AG10803 (cell line): ENCODE measurements at regions not wholly inside any gene's neighbourhood (a gene's known extent, or its start where the extent isn't known, plus 50 kb on each side); places are given as distances from the start of the nearest gene placed in this dataset.

Experiments
- DNase-seq: peaks from one replicate; pipeline ENCODE4 v3.0.0; 2010; ENCODE audit warnings: low read depth
- H3K4me3 ChIP-seq: 2 replicates; pipeline ENCODE4 v1.5.1; 2011; ENCODE audit warnings: mild to moderate bottlenecking, low read length, control low read depth
- TF ChIP-seq, protein P1 (sequence below): conservative IDR thresholded peaks from 2 replicates; pipeline ENCODE4 v1.5.1; 2011; ENCODE audit warnings: mild to moderate bottlenecking, low read length, control low read depth, inconsistent platforms

- TF ChIP-seq, protein P1, sequence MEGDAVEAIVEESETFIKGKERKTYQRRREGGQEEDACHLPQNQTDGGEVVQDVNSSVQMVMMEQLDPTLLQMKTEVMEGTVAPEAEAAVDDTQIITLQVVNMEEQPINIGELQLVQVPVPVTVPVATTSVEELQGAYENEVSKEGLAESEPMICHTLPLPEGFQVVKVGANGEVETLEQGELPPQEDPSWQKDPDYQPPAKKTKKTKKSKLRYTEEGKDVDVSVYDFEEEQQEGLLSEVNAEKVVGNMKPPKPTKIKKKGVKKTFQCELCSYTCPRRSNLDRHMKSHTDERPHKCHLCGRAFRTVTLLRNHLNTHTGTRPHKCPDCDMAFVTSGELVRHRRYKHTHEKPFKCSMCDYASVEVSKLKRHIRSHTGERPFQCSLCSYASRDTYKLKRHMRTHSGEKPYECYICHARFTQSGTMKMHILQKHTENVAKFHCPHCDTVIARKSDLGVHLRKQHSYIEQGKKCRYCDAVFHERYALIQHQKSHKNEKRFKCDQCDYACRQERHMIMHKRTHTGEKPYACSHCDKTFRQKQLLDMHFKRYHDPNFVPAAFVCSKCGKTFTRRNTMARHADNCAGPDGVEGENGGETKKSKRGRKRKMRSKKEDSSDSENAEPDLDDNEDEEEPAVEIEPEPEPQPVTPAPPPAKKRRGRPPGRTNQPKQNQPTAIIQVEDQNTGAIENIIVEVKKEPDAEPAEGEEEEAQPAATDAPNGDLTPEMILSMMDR = no peak
- no peak for DNase-seq
These were observed 206.1 kb downstream of the YTHDC2 start for GRCh38 chr5:113719549-113719948.

DNA sequence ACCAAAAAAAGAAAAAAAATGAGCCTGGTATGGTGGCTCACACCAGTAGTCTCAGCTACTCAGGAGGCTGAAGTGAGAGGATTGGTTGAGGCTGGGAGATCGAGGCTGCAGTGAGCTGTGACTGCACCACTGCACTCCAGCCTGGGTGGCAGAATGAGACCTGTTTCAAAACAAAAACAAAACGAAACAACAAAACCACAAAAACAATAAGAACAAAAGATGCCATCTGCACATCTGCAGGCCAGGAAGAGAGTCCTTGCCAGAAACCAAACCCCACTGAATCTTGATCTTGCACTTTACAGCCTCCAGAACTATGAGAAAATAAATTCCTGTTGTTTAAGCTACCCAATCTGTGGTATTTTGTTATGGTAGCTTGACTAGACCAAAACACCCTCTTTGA lies 207.7 kb downstream of the YTHDC2 start:
- TF ChIP-seq, protein P1 = no peak
- no peak overlapping the region for H3K4me3 ChIP-seq
- DNase-seq = no peak

More at GRCh38 chr5:113719549-113719948, 206.1 kb downstream of the YTHDC2 start:
- H3K4me3 ChIP-seq = no peak overlapping the region

DNA sequence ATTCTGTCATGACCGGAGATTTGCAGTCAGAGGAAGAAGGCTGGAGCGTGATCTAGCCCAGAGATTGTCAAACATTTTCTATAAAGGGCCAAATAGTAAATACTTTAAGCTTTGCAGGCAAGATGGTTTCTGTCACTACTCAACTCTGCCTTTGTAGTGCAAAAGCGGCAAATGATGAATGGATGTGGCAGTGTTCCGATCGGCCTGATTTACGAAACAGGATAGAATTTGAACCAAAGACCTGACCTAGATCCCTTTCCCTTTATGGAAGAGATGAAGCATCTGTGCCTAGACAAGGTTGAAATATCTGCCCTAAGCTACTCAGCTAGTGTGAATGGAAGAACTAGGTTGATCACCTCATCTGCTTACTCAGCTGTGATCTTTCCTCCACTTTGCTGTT lies 209.5 kb downstream of the YTHDC2 start:
- H3K4me3 ChIP-seq = no peak overlapping the region
- TF ChIP-seq, protein P1 = no peak
- no peak for DNase-seq

GRCh38 chr5:113735751-113736150 lies 222.3 kb downstream of the YTHDC2 start:
- no peak overlapping the region for H3K4me3 ChIP-seq
- TF ChIP-seq, protein P1 = no peak
- no peak for DNase-seq

- DNase-seq = no peak
- H3K4me3 ChIP-seq = no peak overlapping the region
- TF ChIP-seq, protein P1 = no peak
These were observed 228.7 kb downstream of the YTHDC2 start for GRCh38 chr5:113742176-113742575.

DNA sequence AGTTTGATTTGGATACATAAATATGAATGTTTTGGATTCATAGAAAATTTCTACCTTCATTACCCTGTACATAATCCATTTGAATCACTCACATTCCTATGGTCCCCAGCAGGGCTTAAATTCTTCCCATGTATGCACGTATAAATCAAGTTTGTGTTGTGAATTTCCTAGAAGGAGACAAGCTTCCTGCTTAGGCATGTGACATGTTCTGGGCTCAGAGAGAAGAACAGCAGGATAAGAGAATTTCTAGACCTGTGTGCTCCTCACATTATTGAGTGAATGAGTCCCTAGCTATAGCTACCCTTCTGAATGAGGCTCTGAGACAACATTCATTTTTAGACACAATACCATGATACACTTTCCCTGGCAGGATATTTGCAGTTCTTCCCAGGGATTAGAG lies 229.1 kb downstream of the YTHDC2 start:
- no peak for DNase-seq
- no peak overlapping the region for H3K4me3 ChIP-seq

GRCh38 chr5:113748403-113748802 lies 234.9 kb downstream of the YTHDC2 start:
- H3K4me3 ChIP-seq = no peak overlapping the region
- no peak for DNase-seq

More for the DNA sequence above, 229.1 kb downstream of the YTHDC2 start:
- TF ChIP-seq, protein P1 = no peak

More at GRCh38 chr5:113748403-113748802, 234.9 kb downstream of the YTHDC2 start:
- TF ChIP-seq, protein P1 = no peak
